Left forelimb (tissue), 1 donor: ENCODE measurements at regions not wholly inside any gene's neighbourhood (a gene's known extent, or its start where the extent isn't known, plus 50 kb on each side); places are given as distances from the start of the nearest gene placed in this dataset.

ENCODE experiments used
- DNase-seq: peaks from one replicate; pipeline ENCODE4 v3.0.0-alpha.2; 2018; ENCODE audit warnings: low spot score

DNA sequence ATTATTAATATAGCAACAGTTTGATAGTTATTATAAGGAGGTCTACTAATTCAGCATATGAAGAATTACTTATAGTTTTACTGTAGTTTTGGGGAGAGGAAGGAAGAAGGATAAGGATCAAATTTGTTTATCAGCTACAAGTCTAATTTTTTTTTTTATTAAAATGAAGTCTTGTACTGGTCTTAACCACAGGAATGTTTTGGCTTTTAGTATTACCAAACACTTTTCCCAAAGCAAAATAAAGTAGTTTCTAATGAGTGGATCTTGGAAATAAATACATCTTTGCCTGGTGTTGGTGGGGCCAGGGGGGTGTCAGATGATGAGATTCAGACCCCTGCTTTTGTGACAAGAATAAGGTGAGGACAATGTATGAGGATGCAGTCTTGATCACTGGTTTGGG, 57.2 kb upstream of the ZDHHC17 start:
- no peak for DNase-seq

DNA sequence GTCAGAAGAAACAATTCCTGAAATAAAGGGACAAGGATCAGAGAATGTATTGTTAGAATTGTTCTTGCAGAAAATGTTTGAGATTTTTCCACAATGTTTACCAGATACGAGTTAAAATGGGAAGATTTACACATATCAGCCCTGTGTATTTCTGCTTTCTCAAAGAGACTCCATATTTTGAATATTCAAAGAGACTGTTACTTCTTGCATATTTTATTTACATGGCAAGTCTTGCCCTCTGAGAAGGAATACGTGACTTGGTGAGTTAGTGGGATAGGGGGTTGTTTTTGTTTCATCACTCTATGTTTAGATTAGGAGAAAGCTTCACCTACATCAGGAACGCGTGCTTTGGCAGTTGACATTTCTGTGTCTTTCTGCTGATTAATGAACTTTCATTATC, 56.1 kb upstream of the ZDHHC17 start:
- no peak for DNase-seq

DNA sequence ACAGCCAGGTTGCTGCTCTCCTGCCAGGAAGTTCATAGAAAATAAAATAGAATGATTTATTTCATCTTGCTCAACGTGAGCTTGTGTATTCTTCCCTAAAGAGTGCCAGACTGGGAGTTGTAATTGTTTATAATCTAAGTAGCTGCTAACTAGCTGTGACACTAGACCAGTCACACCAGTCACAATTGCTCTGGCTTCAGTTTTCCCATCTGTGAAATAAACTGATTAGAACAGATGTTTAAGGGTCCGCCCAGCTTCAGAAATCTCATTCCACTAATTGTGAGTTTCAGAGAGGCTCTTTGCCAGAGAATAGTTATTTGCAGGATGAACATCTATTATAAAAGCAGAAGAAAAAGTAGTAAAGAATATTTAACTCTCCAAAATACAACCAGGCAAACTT, 55.6 kb upstream of the ZDHHC17 start:
- DNase-seq = no peak

DNA sequence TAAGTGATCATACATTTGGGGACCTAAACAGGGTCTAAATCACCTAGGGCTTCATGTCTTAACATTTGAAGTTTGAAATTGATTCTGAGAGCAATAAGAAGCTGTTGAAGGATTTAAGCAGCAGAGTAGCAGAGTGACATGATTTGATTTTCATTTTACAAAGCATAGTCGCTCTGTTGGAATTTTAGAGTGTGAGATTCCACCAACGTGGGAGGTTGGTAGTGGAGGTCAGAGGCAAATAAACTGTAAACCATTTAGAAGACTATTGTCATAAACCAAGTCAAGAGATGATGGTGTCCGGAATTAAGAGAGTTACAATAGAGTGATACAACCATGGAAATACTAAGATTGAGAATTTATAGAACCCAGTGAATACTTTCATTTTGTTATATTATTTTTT, 52.7 kb upstream of the ZDHHC17 start:
- DNase-seq = no peak

DNA sequence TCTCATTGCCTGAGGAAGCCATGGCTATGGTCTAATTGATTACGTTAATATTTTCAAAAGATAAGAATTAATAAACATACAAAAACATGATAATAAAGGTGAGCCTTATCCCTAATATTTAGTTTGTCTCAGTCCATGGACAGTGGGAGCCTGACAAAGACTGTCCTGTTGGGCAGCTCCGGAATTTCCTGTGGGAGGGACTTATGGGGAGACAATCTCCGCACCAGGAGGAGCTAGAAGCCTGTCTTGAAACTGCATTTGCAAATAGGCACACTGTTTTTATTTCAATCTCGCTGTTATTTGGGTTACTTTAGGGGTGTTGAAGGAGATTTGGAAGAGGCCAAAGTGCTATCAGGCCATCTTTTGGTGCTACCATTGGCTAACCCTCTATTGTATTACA, 50.8 kb upstream of the ZDHHC17 start:
- no peak for DNase-seq

DNA sequence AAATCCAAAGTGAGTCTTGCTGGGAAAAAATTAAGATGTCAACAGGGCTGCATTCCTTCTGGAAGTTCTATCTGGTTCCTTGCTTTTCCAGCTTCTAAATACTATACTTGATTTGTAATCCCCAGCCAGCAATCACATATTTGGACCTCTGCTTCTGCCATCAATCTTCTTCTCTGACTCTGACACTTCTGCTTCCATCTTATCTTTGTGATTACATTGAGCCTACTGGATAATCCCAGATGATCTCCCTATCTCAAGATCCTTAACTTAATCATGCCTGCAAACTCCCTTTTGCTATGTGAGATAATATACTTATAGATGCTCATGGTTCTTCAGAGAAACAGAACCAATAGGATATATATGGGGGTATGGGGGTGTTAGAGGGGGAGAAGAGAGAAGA, 49.9 kb upstream of the ZDHHC17 start:
- no peak for DNase-seq
